IMR-90 (cell line): ENCODE measurements at regions not wholly inside any gene's neighbourhood (a gene's known extent, or its start where the extent isn't known, plus 50 kb on each side); places are given as distances from the start of the nearest gene placed in this dataset.

Experiments
- ATAC-seq: fragments of 200-7000 bp; cut with Tn5 transposase; 2 replicates; pipeline ENCODE4 v1.9.1; 2020; ENCODE audit warnings: low read depth, mild to moderate bottlenecking, moderate library complexity
- BruUV-seq: library from RNA; stranded (reverse); fragments of 400-500 nt; replicated peaks from 2 replicates; lab custom pipeline; 2021; lab: Mats Ljungman, UMichigan
- CTCF ChIA-PET: fragments of 300-600 bp; formaldehyde crosslinking; extraction: SDS; loops from one replicate; lab custom pipeline; 2021; ENCODE audit warnings: antibody characterized with exemption; lab: Yijun Ruan, JAX
- POLR2A ChIA-PET: fragments of 300-600 bp; sonication (Branson Sonifier 250); formaldehyde crosslinking; loops from one replicate; lab custom pipeline; 2022; ENCODE audit warnings: antibody characterized with exemption; ENCODE audit not compliant: unreplicated experiment; lab: Charles Lee
- DNase-seq: peaks from one replicate; pipeline ENCODE4 v3.0.0; 2013
- H2AFZ ChIP-seq: replicated peaks from 2 replicates; pipeline ENCODE3; 2013; ENCODE audit warnings: low read length, mild to moderate bottlenecking; ENCODE audit not compliant: poor library complexity
- H2AK5ac ChIP-seq: 2 replicates; pipeline ENCODE4 v1.6.1; 2013; ENCODE audit warnings: low read depth, low read length, inconsistent platforms
- H2AK9ac ChIP-seq: replicated peaks from 2 replicates; pipeline ENCODE3; 2013; ENCODE audit warnings: mild to moderate bottlenecking, low read depth, low read length, moderate library complexity; ENCODE audit not compliant: poor library complexity
- H2BK120ac ChIP-seq: 2 replicates; pipeline ENCODE4 v1.6.1; 2013; ENCODE audit warnings: low read depth, low read length, inconsistent platforms
- H2BK15ac ChIP-seq: 3 replicates; pipeline ENCODE4 v1.6.1; 2013; ENCODE audit warnings: low read depth, low read length, inconsistent platforms
- H2BK20ac ChIP-seq: 2 replicates; pipeline ENCODE4 v1.6.1; 2013; ENCODE audit warnings: low read depth, mild to moderate bottlenecking, inconsistent platforms, low read length, moderate library complexity
- H2BK5ac ChIP-seq: 2 replicates; pipeline ENCODE4 v1.6.1; 2013; ENCODE audit warnings: mild to moderate bottlenecking, low read depth, low read length, inconsistent platforms; ENCODE audit not compliant: poor library complexity, severe bottlenecking
- H3K14ac ChIP-seq: replicated peaks from 2 replicates; pipeline ENCODE4 v1.6.1; 2013; ENCODE audit warnings: low read depth, low read length, inconsistent platforms
- H3K18ac ChIP-seq: 2 replicates; pipeline ENCODE4 v1.6.1; 2013; ENCODE audit warnings: low read depth, low read length, control low read depth
- H3K23ac ChIP-seq: 2 replicates; pipeline ENCODE4 v1.6.1; 2013; ENCODE audit warnings: low read depth, low read length, inconsistent platforms
- H3K27ac ChIP-seq: 2 replicates; pipeline ENCODE4 v1.5.1; 2013; ENCODE audit warnings: mild to moderate bottlenecking, control low read depth, low read length; ENCODE audit not compliant: insufficient read depth
- H3K27me3 ChIP-seq: 2 replicates; pipeline ENCODE4 v1.6.1; 2013; ENCODE audit warnings: low read length; ENCODE audit not compliant: control insufficient read depth, insufficient read depth
- H3K36me3 ChIP-seq: 2 replicates; pipeline ENCODE4 v1.6.1; 2013; ENCODE audit warnings: low read length, mixed read lengths; ENCODE audit not compliant: control insufficient read depth, insufficient read depth
- H3K4ac ChIP-seq: 2 replicates; pipeline ENCODE4 v1.6.1; 2013; ENCODE audit warnings: low read depth, low read length, inconsistent platforms
- H3K4me1 ChIP-seq: 2 replicates; pipeline ENCODE4 v1.6.1; 2013; ENCODE audit warnings: low read length, mixed read lengths; ENCODE audit not compliant: control insufficient read depth, insufficient read depth
- H3K4me2 ChIP-seq: 2 replicates; pipeline ENCODE4 v1.6.1; 2013; ENCODE audit warnings: low read depth, mild to moderate bottlenecking, control low read depth, low read length, moderate library complexity
- H3K4me3 ChIP-seq: 2 replicates; pipeline ENCODE4 v1.5.1; 2013; ENCODE audit warnings: low read depth, mild to moderate bottlenecking, control low read depth, low read length, moderate library complexity; ENCODE audit not compliant: insufficient read depth
- H3K56ac ChIP-seq: 2 replicates; pipeline ENCODE4 v1.6.1; 2013; ENCODE audit warnings: low read length, inconsistent platforms; ENCODE audit not compliant: insufficient read depth; ENCODE audit errors: extremely low read depth
- H3K79me1 ChIP-seq, 2 experiments: 2 replicates each; pipeline ENCODE4 v1.6.1; 2013; ENCODE audit warnings: low read length in 2 of 2, inconsistent platforms in 1 of 2, low read depth in 1 of 2
- H3K9ac ChIP-seq: 2 replicates; pipeline ENCODE4 v1.6.1; 2013; ENCODE audit warnings: low read depth, low read length, control low read depth
- H3K9me1 ChIP-seq: 2 replicates; pipeline ENCODE4 v1.6.1; 2013; ENCODE audit warnings: low read length, inconsistent platforms; ENCODE audit not compliant: insufficient read depth
- H3K9me3 ChIP-seq: 2 replicates; pipeline ENCODE4 v1.6.1; 2013; ENCODE audit warnings: low read length; ENCODE audit not compliant: control insufficient read depth, insufficient read depth
- H4K20me1 ChIP-seq: 2 replicates; pipeline ENCODE4 v1.6.1; 2013; ENCODE audit warnings: low read length, inconsistent platforms; ENCODE audit not compliant: insufficient read depth
- H4K5ac ChIP-seq: 2 replicates; pipeline ENCODE4 v1.6.1; 2013; ENCODE audit warnings: mild to moderate bottlenecking, low read depth, low read length, control low read depth
- H4K8ac ChIP-seq, 2 experiments: 2 replicates each; pipeline ENCODE4 v1.6.1; 2013; ENCODE audit warnings: low read depth in 2 of 2, low read length in 2 of 2, control low read depth in 1 of 2, inconsistent platforms in 1 of 2
- H4K91ac ChIP-seq: 2 replicates; pipeline ENCODE4 v1.6.1; 2013; ENCODE audit warnings: low read depth, low read length, inconsistent platforms; ENCODE audit not compliant: insufficient read depth
- FOS ChIP-seq: fragments of 150-350 bp; IDR thresholded peaks from 2 replicates; pipeline ENCODE4 v1.6.1; 2016; ENCODE audit warnings: low read depth, low read length
- MAFK ChIP-seq: IDR thresholded peaks from 2 replicates; pipeline ENCODE4 v1.6.1; 2012; ENCODE audit warnings: low read depth, low read length, improper control_type of control experiment
- RAD21 ChIP-seq: IDR thresholded peaks from 2 replicates; pipeline ENCODE4 v1.6.1; 2012; ENCODE audit warnings: low read length, improper control_type of control experiment
- USF2 ChIP-seq: fragments of 150-350 bp; IDR thresholded peaks from 2 replicates; pipeline ENCODE4 v1.6.1; 2017; ENCODE audit warnings: mild to moderate bottlenecking, antibody characterized with exemption, low read length, low read depth
- WGBS, 2 experiments: methylation state at CpG; one replicate each; pipeline versions ENCODE4 v1.1.5 to v1.1.7; 2013; ENCODE audit warnings: missing lambda C conversion rate in 2 of 2; ENCODE audit not compliant: insufficient read length in 1 of 2; ENCODE audit errors: extremely low coverage in 2 of 2; 5-methylcytosine and 5-hydroxymethylcytosine counted together
- dilution Hi-C: fragments of 300-500 bp; cut with HindIII; formaldehyde crosslinking; loops from one replicate; pipeline ENCODE4 v1.14.3; 2018; ENCODE audit warnings: low sequenced_read_pairs; ENCODE audit not compliant: unreplicated experiment
- in situ Hi-C: fragments of 300-500 bp; cut with MboI; formaldehyde crosslinking; loops from 3 replicates; pipeline ENCODE4 v1.14.3; 2019; ENCODE audit warnings: low sequenced_read_pairs, inconsistent platforms, mixed read lengths
- intact Hi-C: fragments of 100-400 bp; cut with micrococcal nuclease; formaldehyde crosslinking; loops from 2 replicates; pipeline ENCODE4 v1.10.0; 2022

GRCh38 chr11:38013157-38013556 is 1415.1 kb upstream of the RAG2 start:
- Histone ChIP-seq H3K79me1 (no peaks in the 10 kb centered on the region), H3K27ac (no peak overlapping the region), H4K5ac (no peak overlapping the region), H4K20me1 (no peaks in the 10 kb centered on the region), H3K9me1 (no peaks in the 10 kb centered on the region), H2BK15ac (no peak overlapping the region), H2AFZ (no peak overlapping the region), H3K4me2 (no peak overlapping the region), H3K27me3 (no peaks in the 10 kb centered on the region), H2BK120ac (no peak overlapping the region), H3K56ac (no peak overlapping the region), H3K18ac (no peak overlapping the region), H3K14ac (no peak overlapping the region), H2BK5ac (no peak overlapping the region), H3K4me1 (no peaks in the 10 kb centered on the region), H4K8ac (no peak overlapping the region), H3K23ac (no peak overlapping the region), H4K91ac (no peak overlapping the region), H3K9me3 (no peaks in the 10 kb centered on the region), H3K36me3 (no peaks in the 10 kb centered on the region), H3K9ac (no peak overlapping the region), H2AK5ac (no peak overlapping the region), H3K4ac (no peak overlapping the region), H2BK20ac (no peak overlapping the region), H3K4me3 (no peak overlapping the region), H2AK9ac (no peak overlapping the region)
- no CpG with 5 or more reads among the region's 8 CpGs for WGBS, 2 experiments
- intact Hi-C loops = no loop called here
- POLR2A ChIA-PET = no interaction called here
- CTCF ChIA-PET = no interaction called here
- in situ Hi-C loops = no loop called here
- DNase-seq (no peak), ATAC-seq (no peak)
- TF ChIP-seq FOS = no peak
- no peak for TF ChIP-seq USF2
- TF ChIP-seq MAFK = peak; percentile 76
- no peak for TF ChIP-seq RAD21
- BruUV-seq = no TSS peak
- dilution Hi-C loops = no loop called here
